A549 (cell line): ENCODE measurements at regions not wholly inside any gene's neighbourhood (a gene's known extent, or its start where the extent isn't known, plus 50 kb on each side); places are given as distances from the start of the nearest gene placed in this dataset.
"Not testable (repeated sequence)": the region's sequence is repeated elsewhere in the genome, so short reads cannot be mapped to it uniquely, and the experiment has no call there.

ENCODE experiments used
- ATAC-seq, 2 experiments: fragments of 200-7000 bp in 1 of 2; fragments of >200 bp in 1 of 2; cut with Nextera tagmentation in 1 of 2; cut with Tn5 transposase in 1 of 2; 3 replicates each; pipeline versions ENCODE4 v1.8.0 to v1.9.1; 2018 to 2020; ENCODE audit warnings: mild to moderate bottlenecking in 1 of 2, moderate library complexity in 1 of 2
- CTCF ChIA-PET: fragments of 300-600 bp; sonication (Branson Sonifier 250); formaldehyde crosslinking; extraction: SDS; loops from one replicate; lab custom pipeline; 2021; ENCODE audit warnings: antibody characterized with exemption, inconsistent platforms; lab: Yijun Ruan, JAX
- POLR2A ChIA-PET: fragments of 350-600 bp; formaldehyde crosslinking; extraction: SDS; loops from one replicate; lab custom pipeline; 2021; ENCODE audit warnings: antibody characterized with exemption, inconsistent platforms; lab: Yijun Ruan, JAX
- DNase-seq, 2 experiments: peaks; one replicate each; pipeline versions ENCODE4 v3.0.0 to v3.0.0-alpha.2; 2011 to 2016; ENCODE audit warnings: low read depth in 1 of 2, low spot score in 1 of 2
- FAIRE-seq: peaks from 2 replicates; lab custom pipeline; 2011; peaks lifted over from hg19 to GRCh38; lab: Jason Lieb, UNC
- H3K27ac ChIP-seq, 2 experiments: fragments of >200 bp; sonication (Bioruptor Twin); formaldehyde crosslinking; 3 replicates each; pipeline ENCODE4 v1.5.1; 2016 to 2017
- H3K4me1 ChIP-seq: fragments of >200 bp; sonication (Bioruptor Twin); formaldehyde crosslinking; 3 replicates; pipeline ENCODE4 v1.6.1; 2016
- H3K4me2 ChIP-seq: fragments of >200 bp; sonication (Bioruptor Twin); formaldehyde crosslinking; 3 replicates; pipeline ENCODE4 v1.6.1; 2016
- H3K4me3 ChIP-seq: fragments of >200 bp; sonication (Bioruptor Twin); formaldehyde crosslinking; 3 replicates; pipeline ENCODE4 v1.5.1; 2016
- H3K9me3 ChIP-seq: fragments of >200 bp; sonication (Bioruptor Twin); formaldehyde crosslinking; 3 replicates; pipeline ENCODE4 v1.6.1; 2016
- BCL3 ChIP-seq: fragments of >200 bp; sonication (Bioruptor Twin); formaldehyde crosslinking; IDR thresholded peaks from 3 replicates; pipeline ENCODE4 v1.6.1; 2016
- BHLHE40 ChIP-seq: IDR thresholded peaks from 2 replicates; pipeline ENCODE4 v1.6.1; 2012; ENCODE audit warnings: low read depth, low read length, inconsistent platforms
- CBX2 ChIP-seq: fragments of 200-600 bp; sonication (generic); IDR thresholded peaks from 2 replicates; pipeline ENCODE4 v1.6.1; 2016; ENCODE audit warnings: low read depth, mild to moderate bottlenecking, borderline replicate concordance
- CBX8 ChIP-seq: fragments of 200-600 bp; sonication (generic); IDR thresholded peaks from 2 replicates; pipeline ENCODE4 v1.6.1; 2016
- CEBPB ChIP-seq, 2 experiments: fragments of >200 bp in 1 of 2; sonication (Bioruptor Twin) in 1 of 2; formaldehyde crosslinking in 1 of 2; IDR thresholded peaks; 2 replicates each; pipeline ENCODE4 v1.6.1; 2012 to 2016
- CHD2 ChIP-seq: fragments of 150-350 bp; IDR thresholded peaks from 2 replicates; pipeline ENCODE4 v1.6.1; 2014; ENCODE audit warnings: low read length; ENCODE audit not compliant: partially characterized antibody
- CTCF ChIP-seq: fragments of >200 bp; sonication (Bioruptor Twin); formaldehyde crosslinking; IDR thresholded peaks from 3 replicates; pipeline ENCODE4 v1.5.1; 2016
- EP300 ChIP-seq, 2 experiments: fragments of >200 bp; sonication (Bioruptor Twin); formaldehyde crosslinking; IDR thresholded peaks; 2 replicates in 1 of 2; 3 replicates in 1 of 2; pipeline ENCODE4 v1.6.1; 2016 to 2017
- FOSB ChIP-seq: fragments of 250-450 bp; sonication (Bioruptor Pico); IDR thresholded peaks from 2 replicates; pipeline ENCODE4 v1.5.0; 2020; ENCODE audit warnings: mild to moderate bottlenecking, moderate library complexity
- HOXB13 ChIP-seq: fragments of 250-450 bp; sonication (Bioruptor Pico); IDR thresholded peaks from 2 replicates; pipeline ENCODE4 v1.5.0; 2020; ENCODE audit warnings: low read depth, mild to moderate bottlenecking, moderate library complexity
- JUNB ChIP-seq: fragments of >200 bp; sonication (Bioruptor Twin); formaldehyde crosslinking; IDR thresholded peaks from 2 replicates; pipeline ENCODE4 v1.6.1; 2016
- KDM1A ChIP-seq: fragments of 200-600 bp; sonication (generic); IDR thresholded peaks from 2 replicates; pipeline ENCODE4 v1.6.1; 2016; ENCODE audit warnings: low read depth, mild to moderate bottlenecking
- PHF8 ChIP-seq: fragments of 200-600 bp; sonication (generic); IDR thresholded peaks from 2 replicates; pipeline ENCODE4 v1.6.1; 2016; ENCODE audit warnings: low read depth, mild to moderate bottlenecking, antibody characterized with exemption, moderate library complexity, borderline replicate concordance
- POLR2AphosphoS2 ChIP-seq: conservative IDR thresholded peaks from 2 replicates; pipeline ENCODE4 v1.6.1; 2012; ENCODE audit warnings: low read length, improper control_type of control experiment, inconsistent platforms
- RARB ChIP-seq: fragments of 250-450 bp; sonication (Bioruptor Pico); IDR thresholded peaks from 2 replicates; pipeline ENCODE4 v1.8.0; 2021; ENCODE audit warnings: mild to moderate bottlenecking, moderate library complexity
- SMC3 ChIP-seq: fragments of >200 bp; sonication (Bioruptor Twin); formaldehyde crosslinking; IDR thresholded peaks from 3 replicates; pipeline ENCODE4 v1.6.1; 2018; ENCODE audit warnings: inconsistent platforms
- TFCP2L1 ChIP-seq: fragments of 250-450 bp; sonication (Bioruptor Pico); IDR thresholded peaks from 2 replicates; pipeline ENCODE4 v1.5.0; 2021; ENCODE audit warnings: mild to moderate bottlenecking
- TP53 ChIP-seq: fragments of 250-450 bp; sonication (Bioruptor Pico); IDR thresholded peaks from 2 replicates; pipeline ENCODE4 v1.5.0; 2021; ENCODE audit warnings: mild to moderate bottlenecking, moderate library complexity
- ZC3H11A ChIP-seq: fragments of 450-650 bp; IDR thresholded peaks from 2 replicates; pipeline ENCODE4 v1.6.1; 2014; ENCODE audit warnings: antibody characterized with exemption, mild to moderate bottlenecking
- ZFP36 ChIP-seq: fragments of 450-650 bp; IDR thresholded peaks from 2 replicates; pipeline ENCODE4 v1.6.1; 2014; ENCODE audit warnings: borderline replicate concordance; ENCODE audit not compliant: partially characterized antibody
- ZSCAN20 ChIP-seq: fragments of 250-450 bp; sonication (Bioruptor Pico); IDR thresholded peaks from 2 replicates; pipeline ENCODE4 v1.8.0; 2022; ENCODE audit warnings: mild to moderate bottlenecking, moderate library complexity
- WGBS: methylation state at CpG from one replicate; pipeline ENCODE4 v1.1.6; 2017; ENCODE audit errors: missing lambda C conversion rate; 5-methylcytosine and 5-hydroxymethylcytosine counted together
- TF ChIP-seq, protein P1 (sequence below): fragments of 450-650 bp; IDR thresholded peaks from 2 replicates; pipeline ENCODE4 v1.6.1; 2014; ENCODE audit warnings: antibody characterized with exemption
- TF ChIP-seq, protein P2 (sequence below): fragments of 250-450 bp; sonication (Bioruptor Pico); IDR thresholded peaks from 2 replicates; pipeline ENCODE4 v1.5.0; 2021; ENCODE audit warnings: mild to moderate bottlenecking, moderate library complexity, borderline replicate concordance

DNA sequence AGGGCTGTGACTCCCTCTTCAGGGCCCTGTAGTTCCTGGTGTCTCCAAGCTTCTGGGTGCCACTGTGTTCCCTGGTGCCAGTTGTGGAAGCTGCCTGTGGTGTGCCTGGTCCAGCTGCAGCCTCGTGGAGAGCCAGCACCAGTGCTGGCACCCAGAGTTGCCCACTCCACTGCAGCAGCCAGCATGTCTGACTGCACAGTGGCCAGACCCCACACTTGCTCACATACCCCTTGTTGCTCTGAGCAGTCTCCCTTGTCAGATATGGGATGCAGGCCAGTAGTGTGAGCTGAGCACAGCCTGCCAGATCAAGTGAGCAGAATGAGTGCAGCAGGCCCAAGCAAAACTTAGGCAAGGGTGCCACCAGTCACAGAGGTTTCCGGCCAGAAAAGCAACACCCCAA lies 108.6 kb downstream of the ZMAT1 start:
- CTCF ChIA-PET, result no interaction called here
- 0% methylated on average over 1 of the region's 2 CpGs for WGBS
- no peaks in the 10 kb centered on the region for H3K4me1 ChIP-seq

DNA sequence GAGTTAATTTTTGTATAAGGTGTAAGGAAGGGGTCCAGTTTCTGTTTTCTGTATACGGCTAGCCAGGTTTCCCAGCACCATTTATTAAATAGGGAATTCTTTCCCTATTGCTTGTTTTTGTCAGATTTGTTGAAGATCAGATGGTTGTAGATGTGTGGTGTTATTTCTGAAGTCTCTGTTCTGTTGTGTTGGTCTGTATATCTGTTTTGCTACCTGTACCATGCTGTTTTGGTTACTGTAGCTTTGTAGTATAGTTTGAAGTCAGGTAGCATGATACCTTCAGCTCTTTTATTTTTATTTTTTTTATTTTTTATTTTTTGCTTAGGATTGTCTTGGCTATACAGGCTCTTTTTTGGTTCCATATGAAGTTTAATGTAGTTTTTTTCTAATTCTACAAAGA lies 114.1 kb downstream of the ZMAT1 start:
- 56% methylated on average over 1 of the region's 1 CpG for WGBS
- H3K4me1 ChIP-seq, H3K27ac ChIP-seq, H3K4me3 ChIP-seq, H3K4me2 ChIP-seq, H3K9me3 ChIP-seq, DNase-seq, CTCF ChIA-PET, POLR2A ChIA-PET, ATAC-seq: not testable (repeated sequence)
- FAIRE-seq, result peak; percentile 91

More for the DNA sequence above, 108.6 kb downstream of the ZMAT1 start:
- no peak overlapping the region for H3K27ac ChIP-seq
- ATAC-seq (no peak), FAIRE-seq (no peak), DNase-seq (no peak)
- TF ChIP-seq EP300 (IDR thresholded peaks at IDR 0.05) (no peak), BHLHE40 (no peak), ZFP36 (no peak), JUNB (no peak), HOXB13 (CRISPR knock-in tag) (no peak), CHD2 (no peak), ZC3H11A (no peak), BCL3 (no peak), KDM1A (no peak), CEBPB (IDR thresholded peaks at IDR 0.05) (no peak), POLR2AphosphoS2 (no peak), TFCP2L1 (CRISPR knock-in tag) (no peak), PHF8 (no peak), SMC3 (no peak), FOSB (CRISPR knock-in tag) (no peak), CTCF (no peak), RARB (CRISPR knock-in tag) (no peak), CBX2 (no peak)
- TF ChIP-seq, protein P1, sequence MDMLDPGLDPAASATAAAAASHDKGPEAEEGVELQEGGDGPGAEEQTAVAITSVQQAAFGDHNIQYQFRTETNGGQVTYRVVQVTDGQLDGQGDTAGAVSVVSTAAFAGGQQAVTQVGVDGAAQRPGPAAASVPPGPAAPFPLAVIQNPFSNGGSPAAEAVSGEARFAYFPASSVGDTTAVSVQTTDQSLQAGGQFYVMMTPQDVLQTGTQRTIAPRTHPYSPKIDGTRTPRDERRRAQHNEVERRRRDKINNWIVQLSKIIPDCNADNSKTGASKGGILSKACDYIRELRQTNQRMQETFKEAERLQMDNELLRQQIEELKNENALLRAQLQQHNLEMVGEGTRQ, result no peak
- TF ChIP-seq, protein P2, sequence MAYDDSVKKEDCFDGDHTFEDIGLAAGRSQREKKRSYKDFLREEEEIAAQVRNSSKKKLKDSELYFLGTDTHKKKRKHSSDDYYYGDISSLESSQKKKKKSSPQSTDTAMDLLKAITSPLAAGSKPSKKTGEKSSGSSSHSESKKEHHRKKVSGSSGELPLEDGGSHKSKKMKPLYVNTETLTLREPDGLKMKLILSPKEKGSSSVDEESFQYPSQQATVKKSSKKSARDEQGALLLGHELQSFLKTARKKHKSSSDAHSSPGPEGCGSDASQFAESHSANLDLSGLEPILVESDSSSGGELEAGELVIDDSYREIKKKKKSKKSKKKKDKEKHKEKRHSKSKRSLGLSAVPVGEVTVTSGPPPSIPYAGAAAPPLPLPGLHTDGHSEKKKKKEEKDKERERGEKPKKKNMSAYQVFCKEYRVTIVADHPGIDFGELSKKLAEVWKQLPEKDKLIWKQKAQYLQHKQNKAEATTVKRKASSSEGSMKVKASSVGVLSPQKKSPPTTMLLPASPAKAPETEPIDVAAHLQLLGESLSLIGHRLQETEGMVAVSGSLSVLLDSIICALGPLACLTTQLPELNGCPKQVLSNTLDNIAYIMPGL (CRISPR knock-in tag), result no peak
- no peak overlapping the region for H3K4me3 ChIP-seq
- POLR2A ChIA-PET, result no interaction called here
- no peaks in the 10 kb centered on the region for H3K9me3 ChIP-seq
- no peak overlapping the region for H3K4me2 ChIP-seq

- WGBS, result 20% methylated on average over 1 of the region's 6 CpGs
- no peak for ATAC-seq
- no peak for DNase-seq
- H3K27ac ChIP-seq, result no peak overlapping the region
- TF ChIP-seq JUNB (no peak), ZSCAN20 (CRISPR knock-in tag) (no peak), CBX8 (no peak), TP53 (CRISPR knock-in tag) (no peak)
- TF ChIP-seq, protein P2 (CRISPR knock-in tag), result no peak
- FAIRE-seq, result no peak
- POLR2A ChIA-PET, result no interaction called here
- no peaks in the 10 kb centered on the region for H3K4me1 ChIP-seq
- H3K4me3 ChIP-seq, result no peak overlapping the region
- H3K4me2 ChIP-seq, result no peak overlapping the region
- CTCF ChIA-PET, result no interaction called here
- no peaks in the 10 kb centered on the region for H3K9me3 ChIP-seq
Observed at GRCh38 chrX:101813200-101813599, 118.6 kb downstream of the ZMAT1 start.
